Immature natural killer cell (primary cell): ENCODE measurements at regions not wholly inside any gene's neighbourhood (a gene's known extent, or its start where the extent isn't known, plus 50 kb on each side); places are given as distances from the start of the nearest gene placed in this dataset.

Source experiments
- DNase-seq, 3 donors: peaks; one replicate each; pipeline ENCODE4 v3.0.0; 2022; ENCODE audit warnings: mixed read lengths in 1 of 3
- H3K27ac Mint-ChIP-seq, 6 donors: one replicate each; pipeline ENCODE4 v1.8.0; 2020; ENCODE audit warnings: mixed read lengths in 6 of 6, mild to moderate bottlenecking in 5 of 6, inconsistent platforms in 4 of 6, moderate library complexity in 3 of 6
- H3K27me3 Mint-ChIP-seq, 3 donors: one replicate each; pipeline ENCODE4 v1.8.0; 2020 to 2021; ENCODE audit warnings: low read depth in 3 of 3, mild to moderate bottlenecking in 3 of 3, mixed read lengths in 3 of 3, moderate library complexity in 3 of 3, inconsistent platforms in 1 of 3
- H3K36me3 Mint-ChIP-seq, 3 donors: one replicate each; pipeline ENCODE4 v1.8.0; 2020; ENCODE audit warnings: mixed read lengths in 3 of 3, inconsistent platforms in 2 of 3, mild to moderate bottlenecking in 2 of 3
- H3K4me1 Mint-ChIP-seq, 2 donors: one replicate each; pipeline ENCODE4 v1.8.0; 2020; ENCODE audit warnings: inconsistent platforms in 2 of 2, mild to moderate bottlenecking in 2 of 2, mixed read lengths in 2 of 2, moderate library complexity in 1 of 2
- H3K4me3 Mint-ChIP-seq, 5 donors: one replicate each; pipeline ENCODE4 v1.8.0; 2020; ENCODE audit warnings: mild to moderate bottlenecking in 5 of 5, mixed read lengths in 5 of 5, inconsistent platforms in 3 of 5, moderate library complexity in 3 of 5
- H3K9me3 Mint-ChIP-seq, 6 donors: one replicate each; pipeline ENCODE4 v1.8.0; 2020; ENCODE audit warnings: mild to moderate bottlenecking in 6 of 6, mixed read lengths in 6 of 6, inconsistent platforms in 4 of 6, moderate library complexity in 3 of 6

DNA sequence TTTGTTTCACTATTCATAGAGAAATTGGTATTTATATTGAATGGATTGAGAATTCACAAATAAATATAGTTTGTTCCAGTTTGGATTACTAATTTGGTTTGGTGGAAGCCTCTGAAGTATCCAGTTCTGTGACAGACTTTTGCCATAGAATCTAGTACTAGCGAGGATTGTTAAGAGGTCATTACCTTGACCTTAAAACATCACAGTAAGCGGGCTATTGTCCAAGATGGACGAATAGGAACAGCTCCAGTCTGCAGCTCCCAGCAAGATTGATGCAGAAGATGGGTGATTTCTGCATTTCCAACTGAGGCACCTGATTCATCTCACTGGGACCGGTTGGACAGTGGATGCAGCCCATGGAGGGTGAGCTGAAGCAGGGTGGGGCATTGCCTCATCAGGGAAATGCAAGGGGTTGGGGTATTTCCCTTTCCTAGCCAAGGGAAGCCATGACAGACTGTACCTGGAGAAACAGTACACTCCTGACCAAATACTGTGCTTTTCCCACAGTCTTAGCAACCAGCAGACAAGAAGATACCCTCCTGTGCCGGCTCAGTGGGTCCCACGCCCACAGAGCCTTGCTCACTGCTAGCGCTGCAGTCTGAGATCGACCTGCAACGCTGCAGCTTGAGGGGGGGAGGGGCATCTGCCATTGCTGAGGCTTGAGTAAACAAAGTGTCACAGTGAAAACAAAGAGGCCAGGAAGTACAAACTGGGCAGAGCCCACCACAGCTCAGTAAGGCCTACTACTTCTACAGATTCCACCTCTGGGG, 66.4 kb upstream of the NEDD9 start:
- peak overlapping the region in 5 of 6 donors; percentile 20 to 92 (median 57) for H3K27ac Mint-ChIP-seq

DNA sequence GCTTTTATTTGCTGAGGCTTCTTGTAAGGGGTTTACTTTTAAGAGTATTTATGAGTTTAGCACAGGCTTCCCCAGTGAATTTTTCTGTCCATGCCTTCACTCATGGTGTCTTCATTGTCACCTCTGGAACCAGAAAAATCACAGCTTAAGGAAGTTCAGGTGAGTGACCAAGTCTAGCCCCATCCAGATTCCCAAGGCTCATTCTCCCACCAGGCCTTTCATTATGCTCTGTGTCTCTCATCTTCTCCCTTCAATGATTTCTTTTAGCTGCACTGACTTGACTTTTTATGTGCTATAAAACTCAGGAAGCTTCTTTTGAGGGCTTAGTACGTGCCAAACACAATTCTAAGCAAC, 64.9 kb upstream of the NEDD9 start:
- Mint-ChIP-seq H3K27me3 (peaks cover 0 to 5% (median 0%) of the 10 kb centered on the region in 3 donors), H3K27ac (peak overlapping the region in 5 of 6 donors; percentile 28 to 81 (median 67)), H3K36me3 (peaks cover 34 to 54% (median 40%) of the 10 kb centered on the region in 3 donors), H3K4me3 (peak overlapping the region in 1 of 5 donors; percentile 24), H3K4me1 (peaks cover 85 to 95% of the 10 kb centered on the region in 2 donors), H3K9me3 (peaks cover 0 to 1% (median 0%) of the 10 kb centered on the region in 6 donors)
- DNase-seq, result no peak

More for the DNA sequence above, 66.4 kb upstream of the NEDD9 start:
- H3K36me3 Mint-ChIP-seq, result peaks cover 35 to 65% (median 50%) of the 10 kb centered on the region in 3 donors
- H3K27me3 Mint-ChIP-seq, result peaks cover 0 to 5% (median 0%) of the 10 kb centered on the region in 3 donors
- H3K4me1 Mint-ChIP-seq, result peaks cover 81 to 94% of the 10 kb centered on the region in 2 donors
- no peak for DNase-seq
- peak overlapping the region in 3 of 5 donors; percentile 38 to 61 (median 59) for H3K4me3 Mint-ChIP-seq
- peaks cover 0 to 1% (median 0%) of the 10 kb centered on the region in 6 donors for H3K9me3 Mint-ChIP-seq

DNA sequence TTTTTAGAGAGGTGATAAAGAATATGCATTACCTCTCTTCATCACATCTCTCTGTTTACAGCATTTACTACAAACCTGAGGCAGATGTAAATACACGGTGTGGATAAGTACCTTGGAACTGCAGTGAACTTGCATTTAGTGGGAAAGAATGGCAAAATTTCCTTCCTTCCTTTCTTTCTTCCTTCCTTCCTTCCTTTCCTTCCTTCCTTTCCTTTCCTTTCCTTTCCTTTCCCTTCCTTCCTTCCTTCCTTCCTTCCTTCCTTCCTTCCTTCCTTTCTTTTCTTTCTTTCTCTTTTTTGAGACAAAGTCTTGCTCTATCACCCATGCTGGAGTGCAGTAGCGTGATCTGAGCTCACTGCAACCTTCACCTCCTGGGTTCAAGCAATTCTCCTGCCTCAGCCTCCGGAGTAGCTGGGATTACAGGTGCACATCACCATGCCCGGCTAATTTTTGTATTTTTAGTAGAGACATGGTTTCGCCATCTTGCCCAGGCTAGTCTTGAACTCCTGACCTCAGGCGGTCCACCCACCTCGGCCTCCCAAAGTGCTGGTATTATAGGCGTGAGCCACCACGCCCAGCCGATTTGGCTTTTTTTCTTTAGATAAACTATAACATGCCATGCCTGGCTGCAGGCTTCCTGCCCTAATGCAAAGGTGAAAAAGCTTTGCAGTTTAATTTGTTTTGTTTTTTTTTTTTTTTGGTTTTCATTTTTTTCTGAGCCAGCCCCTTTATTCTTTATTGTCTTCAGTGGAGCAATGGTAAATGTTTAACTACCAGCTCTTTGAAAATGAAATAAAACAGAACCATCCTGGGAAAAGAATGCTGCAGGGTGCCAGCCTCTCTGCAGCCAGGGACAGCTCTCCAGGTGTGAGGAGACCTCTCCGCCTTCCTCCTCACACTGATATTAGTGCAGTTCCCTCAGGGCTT, 64.2 kb upstream of the NEDD9 start:
- peaks cover 32 to 53% (median 38%) of the 10 kb centered on the region in 3 donors for H3K36me3 Mint-ChIP-seq
- peak overlapping the region in 5 of 6 donors; percentile 41 to 81 (median 64) for H3K27ac Mint-ChIP-seq
- peaks cover 0 to 5% (median 0%) of the 10 kb centered on the region in 3 donors for H3K27me3 Mint-ChIP-seq
- no peak for DNase-seq
- H3K4me3 Mint-ChIP-seq, result peak overlapping the region in 1 of 5 donors; percentile 74
- H3K9me3 Mint-ChIP-seq, result peaks cover 0 to 1% (median 0%) of the 10 kb centered on the region in 6 donors
- peaks cover 89 to 97% of the 10 kb centered on the region in 2 donors for H3K4me1 Mint-ChIP-seq

DNA sequence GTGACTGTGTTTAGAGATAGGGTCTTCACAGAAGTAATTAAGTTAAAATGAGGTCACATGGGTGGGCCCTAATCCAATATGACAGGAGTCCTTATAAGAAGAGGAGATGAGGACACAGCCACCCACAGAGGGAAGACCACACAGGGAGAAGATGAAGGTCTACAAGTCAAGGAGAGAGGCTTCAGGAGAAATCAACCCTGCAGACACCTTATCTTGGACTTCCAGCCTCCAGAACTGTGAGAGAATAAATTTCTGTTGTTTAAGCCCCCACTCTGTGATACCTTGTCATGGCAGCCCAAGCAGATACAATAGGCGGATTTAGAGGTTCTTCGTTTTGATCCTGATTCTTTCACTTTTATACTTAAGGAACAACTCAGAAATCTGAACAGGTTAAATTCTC, 63.5 kb upstream of the NEDD9 start:
- H3K27me3 Mint-ChIP-seq, result peaks cover 0 to 5% (median 0%) of the 10 kb centered on the region in 3 donors
- H3K4me3 Mint-ChIP-seq, result no peak overlapping the region
- peaks cover 0 to 1% (median 0%) of the 10 kb centered on the region in 6 donors for H3K9me3 Mint-ChIP-seq
- H3K36me3 Mint-ChIP-seq, result peaks cover 25 to 48% (median 34%) of the 10 kb centered on the region in 3 donors
- no peak for DNase-seq
- peaks cover 87 to 95% of the 10 kb centered on the region in 2 donors for H3K4me1 Mint-ChIP-seq
- peak overlapping the region in 2 of 6 donors; percentile 25 to 37 for H3K27ac Mint-ChIP-seq

DNA sequence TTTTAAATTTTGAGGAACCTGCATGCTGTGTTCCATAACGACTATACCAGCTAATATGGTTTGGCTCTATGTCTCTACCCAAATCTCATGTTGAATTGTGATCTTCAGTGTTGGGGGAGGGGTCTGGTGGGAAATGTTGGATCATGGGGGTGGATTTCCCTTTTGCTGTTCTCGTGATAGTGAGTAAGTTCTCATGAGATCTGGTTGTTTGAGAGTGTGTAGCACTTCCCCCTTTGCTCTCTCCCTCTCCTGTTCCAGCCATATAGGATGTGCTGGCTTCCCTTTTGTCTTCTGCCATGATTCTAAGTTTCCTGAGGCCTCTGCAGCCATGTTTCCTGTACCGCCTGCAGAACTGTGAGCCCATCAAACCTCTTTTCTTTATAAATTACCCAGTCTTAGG, 61.8 kb upstream of the NEDD9 start:
- Mint-ChIP-seq H3K27me3 (peaks cover 0 to 3% (median 0%) of the 10 kb centered on the region in 3 donors), H3K4me1 (peaks cover 73 to 84% of the 10 kb centered on the region in 2 donors), H3K9me3 (no peaks in the 10 kb centered on the region), H3K36me3 (peaks cover 17 to 48% (median 27%) of the 10 kb centered on the region in 3 donors), H3K27ac (no peak overlapping the region), H3K4me3 (no peak overlapping the region)
- DNase-seq, result no peak

DNA sequence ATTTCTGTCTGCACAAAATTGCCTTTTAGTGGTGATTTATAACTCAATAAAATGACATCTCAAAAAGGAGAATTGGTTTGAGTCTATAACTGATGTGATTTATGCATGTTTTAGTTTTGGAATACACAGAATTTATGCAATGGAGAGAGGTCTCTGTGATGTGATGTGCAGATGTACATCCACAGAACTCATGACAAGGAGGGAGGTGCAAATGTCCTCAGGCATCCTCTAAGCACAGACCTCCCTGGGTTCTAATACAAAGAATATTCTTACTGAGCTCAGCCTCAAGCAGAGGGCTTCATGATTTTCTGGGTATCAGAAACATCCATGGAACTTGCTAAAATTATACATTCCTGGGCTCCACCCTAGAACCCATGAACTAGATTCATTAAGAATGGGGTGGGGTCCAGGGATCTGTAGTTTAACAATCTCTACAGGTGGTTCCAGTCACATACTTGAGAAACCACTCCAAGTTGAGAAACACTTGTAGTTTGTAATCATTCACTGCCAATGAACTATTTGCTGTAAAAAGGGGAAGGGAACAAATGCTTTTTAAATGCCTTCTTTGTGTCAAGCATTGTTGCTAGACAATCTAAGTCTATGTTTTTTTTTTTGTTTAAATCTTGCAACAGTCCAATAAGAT, 60.2 kb upstream of the NEDD9 start:
- Mint-ChIP-seq H3K27me3 (peaks cover 0 to 3% (median 0%) of the 10 kb centered on the region in 3 donors), H3K36me3 (peaks cover 28 to 57% (median 31%) of the 10 kb centered on the region in 3 donors), H3K4me1 (peaks cover 61 to 69% of the 10 kb centered on the region in 2 donors), H3K4me3 (peak overlapping the region; percentile 15 to 68 (median 63)), H3K9me3 (no peaks in the 10 kb centered on the region), H3K27ac (peak overlapping the region in 5 of 6 donors; percentile 16 to 57 (median 25))
- DNase-seq, result no peak

DNA sequence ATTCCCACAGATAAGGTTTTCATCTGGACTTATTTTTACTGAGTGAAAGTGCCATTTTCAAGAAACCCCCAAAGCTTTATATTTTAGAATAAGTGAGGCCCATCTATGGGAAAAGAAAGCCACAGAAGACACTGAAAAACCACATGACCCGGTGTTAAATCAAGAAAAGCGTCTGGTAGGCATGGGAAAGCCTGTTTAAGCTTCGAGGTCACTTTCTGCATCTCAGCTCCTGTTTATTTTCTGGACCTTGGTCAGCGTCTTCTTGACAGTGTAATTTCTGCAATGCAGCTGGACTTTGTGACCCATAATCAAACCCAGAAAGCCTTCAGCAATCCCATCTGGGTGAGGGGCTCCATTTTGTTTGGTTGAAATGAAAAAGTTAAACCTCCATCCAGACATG, 59.6 kb upstream of the NEDD9 start:
- Mint-ChIP-seq H3K36me3 (peaks cover 31 to 56% (median 32%) of the 10 kb centered on the region in 3 donors), H3K9me3 (no peaks in the 10 kb centered on the region), H3K27me3 (no peaks in the 10 kb centered on the region), H3K4me3 (peak overlapping the region; percentile 34 to 68 (median 63)), H3K27ac (peak overlapping the region; percentile 4 to 67 (median 36)), H3K4me1 (peaks cover 56 to 62% of the 10 kb centered on the region in 2 donors)
- DNase-seq, result no peak

DNA sequence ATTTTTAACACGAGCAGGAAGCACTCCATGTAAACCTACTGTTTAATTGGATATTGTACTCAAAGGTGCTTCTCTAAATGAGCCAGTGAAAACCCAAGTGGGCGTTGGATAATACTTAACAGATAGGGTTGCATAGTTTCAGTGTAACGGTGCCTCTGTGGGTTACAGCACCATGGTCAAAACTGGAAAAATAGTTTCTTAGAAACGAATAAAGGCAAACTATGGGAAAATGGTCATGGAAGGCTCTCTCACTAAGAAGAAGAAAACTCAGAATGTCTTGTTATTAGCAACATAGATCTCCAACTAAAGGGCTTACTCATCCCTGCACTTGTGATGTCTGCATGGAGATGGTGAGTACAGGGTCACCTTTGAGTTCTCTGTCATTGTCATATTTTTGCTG, 59.1 kb upstream of the NEDD9 start:
- no peaks in the 10 kb centered on the region for H3K27me3 Mint-ChIP-seq
- H3K27ac Mint-ChIP-seq, result peak overlapping the region; percentile 4 to 67 (median 36)
- H3K4me3 Mint-ChIP-seq, result peak overlapping the region; percentile 34 to 68 (median 63)
- H3K36me3 Mint-ChIP-seq, result peaks cover 33 to 56% (median 33%) of the 10 kb centered on the region in 3 donors
- H3K9me3 Mint-ChIP-seq, result peaks cover 0 to 2% (median 0%) of the 10 kb centered on the region in 6 donors
- peaks cover 52 to 58% of the 10 kb centered on the region in 2 donors for H3K4me1 Mint-ChIP-seq
- DNase-seq, result no peak

DNA sequence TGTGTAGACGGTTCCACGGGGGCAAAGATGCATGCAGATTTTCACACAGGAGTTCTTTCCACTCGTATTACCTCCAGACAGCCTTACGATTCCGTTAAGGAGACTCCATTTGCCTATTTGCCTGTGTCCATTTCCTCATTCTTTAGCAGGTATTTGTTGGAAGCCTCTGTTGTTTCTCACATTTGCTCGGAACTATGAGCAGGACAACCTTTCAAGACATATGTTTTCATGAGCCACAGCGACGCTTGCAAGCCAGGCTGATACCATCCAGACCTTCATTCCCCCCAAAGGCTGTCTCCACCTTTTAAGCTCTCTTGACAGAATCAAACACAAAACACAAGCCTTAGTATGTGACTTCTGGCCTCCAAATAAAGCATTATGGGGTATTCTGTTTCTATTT, 57.6 kb upstream of the NEDD9 start:
- no peak overlapping the region for H3K4me3 Mint-ChIP-seq
- H3K27me3 Mint-ChIP-seq, result no peaks in the 10 kb centered on the region
- peaks cover 20 to 43% (median 23%) of the 10 kb centered on the region in 3 donors for H3K36me3 Mint-ChIP-seq
- peaks cover 0 to 4% (median 0%) of the 10 kb centered on the region in 6 donors for H3K9me3 Mint-ChIP-seq
- peak overlapping the region in 1 of 6 donors; percentile 12 for H3K27ac Mint-ChIP-seq
- peaks cover 46 to 52% of the 10 kb centered on the region in 2 donors for H3K4me1 Mint-ChIP-seq
- DNase-seq, result no peak

DNA sequence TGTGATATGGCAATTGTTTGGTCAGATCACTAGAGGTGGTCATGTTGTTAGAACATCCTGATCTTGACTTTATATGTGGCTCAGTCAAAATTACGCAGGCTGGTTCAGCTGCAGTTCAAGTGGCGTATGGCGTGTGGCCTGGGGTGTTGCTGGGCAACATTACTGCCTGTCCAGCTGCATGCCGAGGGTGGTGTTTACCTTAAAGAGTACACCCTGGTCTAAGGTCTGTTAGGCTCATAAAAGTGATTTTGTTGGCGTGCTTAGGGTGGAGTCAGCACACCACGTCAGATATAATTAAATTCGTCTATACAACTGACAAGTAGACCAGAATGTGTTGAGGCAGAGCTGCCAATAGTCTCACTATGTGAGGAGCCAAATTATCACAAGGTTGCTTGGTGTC, 55.6 kb upstream of the NEDD9 start:
- no peak overlapping the region for H3K4me3 Mint-ChIP-seq
- H3K4me1 Mint-ChIP-seq, result peaks cover 35% of the 10 kb centered on the region in 2 donors
- no peaks in the 10 kb centered on the region for H3K27me3 Mint-ChIP-seq
- DNase-seq, result no peak
- no peak overlapping the region for H3K27ac Mint-ChIP-seq
- peaks cover 7 to 29% (median 20%) of the 10 kb centered on the region in 3 donors for H3K36me3 Mint-ChIP-seq
- H3K9me3 Mint-ChIP-seq, result peaks cover 0 to 4% (median 0%) of the 10 kb centered on the region in 6 donors

DNA sequence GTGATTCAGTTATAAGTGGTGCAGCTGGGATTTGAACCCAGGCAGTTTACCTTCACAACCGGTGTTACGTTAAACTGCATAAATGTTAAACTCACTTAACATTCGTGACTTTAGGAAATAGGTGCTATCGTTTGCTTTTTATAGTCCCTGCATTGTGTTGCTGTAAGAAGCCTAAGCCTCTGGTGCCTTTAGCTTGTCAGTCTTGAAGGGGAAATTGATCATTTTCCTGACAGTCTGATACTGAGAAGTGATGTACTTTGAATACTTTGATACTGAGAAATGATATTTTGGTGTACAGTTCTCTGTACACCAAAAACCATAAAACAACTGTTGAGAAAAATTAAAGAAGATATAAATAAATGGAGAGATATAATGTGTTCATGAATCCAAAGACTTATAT, 52.5 kb upstream of the NEDD9 start:
- H3K4me1 Mint-ChIP-seq, result peaks cover 14 to 18% of the 10 kb centered on the region in 2 donors

DNA sequence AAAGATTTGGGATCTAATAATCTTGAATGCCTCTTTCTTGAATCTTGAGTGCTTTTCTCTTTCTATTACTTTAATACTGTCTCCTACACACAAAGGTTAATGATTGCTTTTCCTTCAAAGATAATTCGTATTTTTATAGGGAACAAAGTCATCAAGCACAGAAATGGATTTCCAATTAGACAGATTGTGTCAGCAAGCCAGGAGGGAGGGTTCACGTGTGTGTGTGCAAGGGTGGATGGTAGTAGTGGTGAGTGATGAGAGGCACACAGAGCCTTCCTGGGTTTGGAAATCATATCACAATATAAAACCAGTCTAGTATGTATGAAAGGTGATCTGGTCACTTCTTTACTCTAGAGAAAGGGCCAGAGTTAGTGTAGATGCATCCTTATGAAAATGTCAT, 51.2 kb upstream of the NEDD9 start:
- Mint-ChIP-seq H3K27me3 (peaks cover 0 to 2% (median 0%) of the 10 kb centered on the region in 3 donors), H3K36me3 (peaks cover 14 to 27% (median 19%) of the 10 kb centered on the region in 3 donors), H3K9me3 (peaks cover 0 to 4% (median 0%) of the 10 kb centered on the region in 6 donors), H3K4me3 (no peak overlapping the region), H3K4me1 (peaks cover 15 to 32% of the 10 kb centered on the region in 2 donors), H3K27ac (no peak overlapping the region)
- no peak for DNase-seq

More for the DNA sequence above, 52.5 kb upstream of the NEDD9 start:
- peak overlapping the region in 4 of 6 donors; percentile 10 to 69 (median 50) for H3K27ac Mint-ChIP-seq
- H3K27me3 Mint-ChIP-seq, result peaks cover 0 to 1% (median 0%) of the 10 kb centered on the region in 3 donors
- H3K36me3 Mint-ChIP-seq, result peaks cover 15 to 30% (median 21%) of the 10 kb centered on the region in 3 donors
- peaks cover 0 to 4% (median 0%) of the 10 kb centered on the region in 6 donors for H3K9me3 Mint-ChIP-seq
- DNase-seq, result no peak
- no peak overlapping the region for H3K4me3 Mint-ChIP-seq

DNA sequence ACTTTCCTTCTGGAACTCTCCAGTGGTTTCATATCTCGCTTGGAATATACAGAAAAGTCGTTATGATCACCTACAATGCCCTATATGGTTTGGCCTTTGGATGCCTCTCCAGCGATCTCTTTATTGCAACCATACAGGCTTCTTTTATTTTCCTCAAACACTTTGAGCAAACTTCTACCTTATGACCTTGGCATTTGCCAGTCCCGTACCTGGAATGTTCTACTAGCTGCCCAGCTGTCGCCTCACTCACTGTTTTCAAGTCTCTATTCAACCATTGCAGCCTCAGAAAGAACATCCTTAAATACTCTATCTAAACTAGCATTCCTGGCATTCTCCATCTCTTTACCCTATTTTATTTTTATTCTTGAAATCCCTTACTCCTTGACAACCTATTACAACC, 50.4 kb upstream of the NEDD9 start:
- peaks cover 0 to 2% (median 0%) of the 10 kb centered on the region in 3 donors for H3K27me3 Mint-ChIP-seq
- H3K4me3 Mint-ChIP-seq, result no peak overlapping the region
- H3K27ac Mint-ChIP-seq, result no peak overlapping the region
- peaks cover 18 to 40% of the 10 kb centered on the region in 2 donors for H3K4me1 Mint-ChIP-seq
- peaks cover 11 to 29% (median 15%) of the 10 kb centered on the region in 3 donors for H3K36me3 Mint-ChIP-seq
- H3K9me3 Mint-ChIP-seq, result peaks cover 0 to 4% (median 0%) of the 10 kb centered on the region in 6 donors
- DNase-seq, result no peak
